ENCODE measurements at regions not wholly inside any gene's neighbourhood (a gene's known extent, or its start where the extent isn't known, plus 50 kb on each side); places are given as distances from the start of the nearest gene placed in this dataset.

DNA sequence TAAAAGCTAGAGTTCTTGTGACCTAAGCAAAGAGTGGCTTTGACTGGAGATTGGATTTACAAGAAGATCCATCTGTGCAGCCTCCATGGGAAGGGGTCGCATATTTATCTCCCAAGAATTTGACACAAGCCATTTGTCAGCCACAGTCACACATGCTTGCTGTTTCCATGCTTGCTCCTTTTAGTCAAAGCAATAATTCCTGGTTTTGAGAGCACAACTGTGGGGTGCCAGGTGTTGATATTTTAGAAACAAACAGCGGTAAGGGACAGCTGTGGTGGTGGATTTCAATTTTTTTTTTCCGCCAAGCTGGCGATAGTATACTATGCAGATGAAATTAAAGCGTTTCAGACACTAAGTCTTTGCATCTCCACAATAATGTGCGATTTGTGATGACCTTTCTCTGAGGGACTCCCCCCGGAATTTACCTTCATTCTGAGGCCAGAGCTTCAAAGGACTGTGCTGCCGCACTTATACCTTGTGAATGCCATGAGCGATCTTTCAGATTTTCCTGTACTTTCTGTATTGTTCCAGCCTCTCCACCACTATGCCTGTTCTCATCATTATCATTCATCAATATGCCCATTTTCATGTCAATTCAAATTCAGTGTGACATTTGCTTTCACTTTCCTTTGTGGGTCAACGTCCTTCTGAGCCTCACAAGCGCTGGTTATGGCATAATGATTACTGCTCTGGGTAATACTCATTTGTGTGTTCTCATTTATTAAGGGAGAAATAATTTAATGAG, 108.2 kb upstream of the KBTBD8 start:
- DNase-seq (ENCODE audit: low spot score) = no peak
- H3K9ac ChIP-seq (ENCODE audit: low read depth, low read length, poor library complexity) = no peak overlapping the region
- H2BK15ac ChIP-seq (ENCODE audit: low read length) = no peak overlapping the region
- no peak overlapping the region for H4K91ac ChIP-seq (ENCODE audit: low read depth, low read length, poor library complexity)
- H2AFZ ChIP-seq (ENCODE audit: low read length) = peak overlapping the region; percentile 21
- H3K4me2 ChIP-seq (ENCODE audit: insufficient read depth, low read length, poor library complexity, severe bottlenecking) = no peak overlapping the region
- no peak overlapping the region for H3K4me3 ChIP-seq (ENCODE audit: low read length in 2 of 2)
- H3K27me3 ChIP-seq (ENCODE audit: control insufficient read depth in 3 of 3, insufficient read depth in 3 of 3, low read depth in 1 of 3, low read length in 3 of 3) = no peaks in the 10 kb centered on the region
- peaks cover 2 to 4% of the 10 kb centered on the region in 2 donors for H3K9me3 ChIP-seq (replicated peaks in 1 of 2; ENCODE audit: control insufficient read depth in 2 of 2, insufficient read depth in 1 of 2, low read depth in 1 of 2, low read length in 2 of 2)
- peaks cover 2 to 16% of the 10 kb centered on the region in 2 donors for H3K4me1 ChIP-seq (ENCODE audit: control insufficient read depth in 2 of 2, insufficient read depth in 1 of 2, low read depth in 1 of 2, low read length in 2 of 2)
- H3K18ac ChIP-seq (ENCODE audit: low read length) = no peak overlapping the region
- H2AK5ac ChIP-seq (ENCODE audit: low read depth, low read length) = no peak overlapping the region
- H3K23ac ChIP-seq (ENCODE audit: low read depth, low read length, poor library complexity) = no peak overlapping the region
- WGBS, 2 donors (ENCODE audit: extremely low coverage in 2 of 2, insufficient read length in 2 of 2, insufficient replicate concordance in 1 of 2) = no CpG with 5 or more reads among the region's 11 CpGs
- no peak overlapping the region for H3K14ac ChIP-seq (ENCODE audit: low read length)
- H2BK120ac ChIP-seq (ENCODE audit: low read depth, low read length) = no peak overlapping the region
- no peaks in the 10 kb centered on the region for H3K36me3 ChIP-seq (replicated peaks in 1 of 2; ENCODE audit: control insufficient read depth in 2 of 2, insufficient read depth in 2 of 2, low read length in 2 of 2)
- no peak overlapping the region for H2BK5ac ChIP-seq (ENCODE audit: low read length)
- H3K4ac ChIP-seq (ENCODE audit: low read length) = no peak overlapping the region
- H3K79me1 ChIP-seq (ENCODE audit: low read depth, low read length) = no peaks in the 10 kb centered on the region
- no peak overlapping the region for H3K27ac ChIP-seq (replicated peaks; ENCODE audit: low read length)
- H2BK12ac ChIP-seq (ENCODE audit: low read length) = no peak overlapping the region
- H4K8ac ChIP-seq (ENCODE audit: low read depth, low read length) = no peak overlapping the region

DNA sequence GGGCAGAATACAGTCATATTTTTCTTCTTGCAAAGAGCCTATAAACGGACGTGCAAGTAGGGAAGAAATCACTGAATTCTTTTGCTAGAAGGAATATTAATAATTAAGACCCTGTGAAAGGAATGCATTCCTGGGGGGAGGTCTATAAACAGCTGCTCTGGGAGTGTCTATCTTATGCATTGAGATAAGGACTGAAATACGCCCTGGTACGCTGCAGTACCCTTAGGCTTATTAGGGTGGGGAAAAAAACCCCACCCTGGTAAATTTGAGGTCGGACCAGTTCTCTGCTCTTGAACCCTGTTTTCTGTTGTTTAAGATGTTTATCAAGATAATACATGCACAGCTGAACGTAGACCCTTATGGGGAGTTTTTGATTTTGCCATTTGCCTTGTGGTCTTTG, 100.0 kb upstream of the KBTBD8 start:
- no peak overlapping the region for H3K23ac ChIP-seq (ENCODE audit: low read depth, low read length, poor library complexity)
- H3K4me3 ChIP-seq (ENCODE audit: low read length in 2 of 2) = no peak overlapping the region
- H2BK12ac ChIP-seq (ENCODE audit: low read length) = no peak overlapping the region
- no peak overlapping the region for H3K4me2 ChIP-seq (ENCODE audit: insufficient read depth, low read length, poor library complexity, severe bottlenecking)
- no peak overlapping the region for H3K4ac ChIP-seq (ENCODE audit: low read length)
- H3K14ac ChIP-seq (ENCODE audit: low read length) = no peak overlapping the region
- no peak overlapping the region for H2BK15ac ChIP-seq (ENCODE audit: low read length)
- no peaks in the 10 kb centered on the region for H3K36me3 ChIP-seq (replicated peaks in 1 of 2; ENCODE audit: control insufficient read depth in 2 of 2, insufficient read depth in 2 of 2, low read length in 2 of 2)
- no peak overlapping the region for H4K91ac ChIP-seq (ENCODE audit: low read depth, low read length, poor library complexity)
- H3K27me3 ChIP-seq (ENCODE audit: control insufficient read depth in 3 of 3, insufficient read depth in 3 of 3, low read depth in 1 of 3, low read length in 3 of 3) = no peaks in the 10 kb centered on the region
- H3K18ac ChIP-seq (ENCODE audit: low read length) = no peak overlapping the region
- no peak for DNase-seq (ENCODE audit: low spot score)
- no peaks in the 10 kb centered on the region for H3K79me1 ChIP-seq (ENCODE audit: low read depth, low read length)
- H2BK120ac ChIP-seq (ENCODE audit: low read depth, low read length) = no peak overlapping the region
- H2AK5ac ChIP-seq (ENCODE audit: low read depth, low read length) = no peak overlapping the region
- no peak overlapping the region for H4K8ac ChIP-seq (ENCODE audit: low read depth, low read length)
- no peak overlapping the region for H3K27ac ChIP-seq (replicated peaks; ENCODE audit: low read length)
- H2BK5ac ChIP-seq (ENCODE audit: low read length) = no peak overlapping the region
- WGBS, 2 donors (ENCODE audit: extremely low coverage in 2 of 2, insufficient read length in 2 of 2, insufficient replicate concordance in 1 of 2) = no CpG with 5 or more reads among the region's 6 CpGs
- peaks cover 0 to 25% of the 10 kb centered on the region in 2 donors for H3K9me3 ChIP-seq (replicated peaks in 1 of 2; ENCODE audit: control insufficient read depth in 2 of 2, insufficient read depth in 1 of 2, low read depth in 1 of 2, low read length in 2 of 2)
- H3K4me1 ChIP-seq (ENCODE audit: control insufficient read depth in 2 of 2, insufficient read depth in 1 of 2, low read depth in 1 of 2, low read length in 2 of 2) = no peaks in the 10 kb centered on the region
- H2AFZ ChIP-seq (ENCODE audit: low read length) = no peak overlapping the region
- H3K9ac ChIP-seq (ENCODE audit: low read depth, low read length, poor library complexity) = no peak overlapping the region

DNA sequence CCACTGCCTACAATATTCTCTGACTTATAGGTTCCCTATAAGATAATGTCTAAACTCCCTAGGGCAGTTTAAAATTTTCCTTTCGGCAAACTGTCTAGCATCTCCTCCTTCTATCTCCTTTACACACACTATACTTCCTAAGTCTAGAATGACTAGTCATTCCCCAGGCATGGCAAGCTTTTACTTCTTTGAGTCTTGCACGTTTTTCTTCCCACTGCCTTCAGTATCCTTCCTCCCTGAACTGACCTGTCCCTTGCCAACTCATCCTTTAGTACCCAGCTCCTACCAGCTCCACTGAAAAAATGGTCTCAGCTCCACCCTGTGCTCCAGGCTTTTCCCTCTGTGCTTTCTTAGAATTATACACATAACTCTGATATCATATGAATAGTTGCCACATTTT, 93.8 kb upstream of the KBTBD8 start:
- no peak overlapping the region for H3K9ac ChIP-seq (ENCODE audit: low read depth, low read length, poor library complexity)
- H2AK5ac ChIP-seq (ENCODE audit: low read depth, low read length) = no peak overlapping the region
- no peak overlapping the region for H3K4me2 ChIP-seq (ENCODE audit: insufficient read depth, low read length, poor library complexity, severe bottlenecking)
- H3K23ac ChIP-seq (ENCODE audit: low read depth, low read length, poor library complexity) = no peak overlapping the region
- H2BK12ac ChIP-seq (ENCODE audit: low read length) = no peak overlapping the region
- no CpG with 5 or more reads among the region's 2 CpGs for WGBS, 2 donors (ENCODE audit: extremely low coverage in 2 of 2, insufficient read length in 2 of 2, insufficient replicate concordance in 1 of 2)
- H4K8ac ChIP-seq (ENCODE audit: low read depth, low read length) = no peak overlapping the region
- no peak overlapping the region for H3K4me3 ChIP-seq (ENCODE audit: low read length in 2 of 2)
- H2BK5ac ChIP-seq (ENCODE audit: low read length) = no peak overlapping the region
- no peak overlapping the region for H3K4ac ChIP-seq (ENCODE audit: low read length)
- no peak overlapping the region for H2BK15ac ChIP-seq (ENCODE audit: low read length)
- H3K79me1 ChIP-seq (ENCODE audit: low read depth, low read length) = no peaks in the 10 kb centered on the region
- no peak overlapping the region for H4K91ac ChIP-seq (ENCODE audit: low read depth, low read length, poor library complexity)
- H3K36me3 ChIP-seq (replicated peaks in 1 of 2; ENCODE audit: control insufficient read depth in 2 of 2, insufficient read depth in 2 of 2, low read length in 2 of 2) = no peaks in the 10 kb centered on the region
- H2AFZ ChIP-seq (ENCODE audit: low read length) = no peak overlapping the region
- H3K18ac ChIP-seq (ENCODE audit: low read length) = no peak overlapping the region
- H3K4me1 ChIP-seq (ENCODE audit: control insufficient read depth in 2 of 2, insufficient read depth in 1 of 2, low read depth in 1 of 2, low read length in 2 of 2) = no peaks in the 10 kb centered on the region
- H3K27ac ChIP-seq (replicated peaks; ENCODE audit: low read length) = no peak overlapping the region
- H3K14ac ChIP-seq (ENCODE audit: low read length) = no peak overlapping the region
- no peak for DNase-seq (ENCODE audit: low spot score)
- no peaks in the 10 kb centered on the region for H3K27me3 ChIP-seq (ENCODE audit: control insufficient read depth in 3 of 3, insufficient read depth in 3 of 3, low read depth in 1 of 3, low read length in 3 of 3)
- H2BK120ac ChIP-seq (ENCODE audit: low read depth, low read length) = no peak overlapping the region
- H3K9me3 ChIP-seq (replicated peaks in 1 of 2; ENCODE audit: control insufficient read depth in 2 of 2, insufficient read depth in 1 of 2, low read depth in 1 of 2, low read length in 2 of 2) = peaks cover 0 to 22% of the 10 kb centered on the region in 2 donors

DNA sequence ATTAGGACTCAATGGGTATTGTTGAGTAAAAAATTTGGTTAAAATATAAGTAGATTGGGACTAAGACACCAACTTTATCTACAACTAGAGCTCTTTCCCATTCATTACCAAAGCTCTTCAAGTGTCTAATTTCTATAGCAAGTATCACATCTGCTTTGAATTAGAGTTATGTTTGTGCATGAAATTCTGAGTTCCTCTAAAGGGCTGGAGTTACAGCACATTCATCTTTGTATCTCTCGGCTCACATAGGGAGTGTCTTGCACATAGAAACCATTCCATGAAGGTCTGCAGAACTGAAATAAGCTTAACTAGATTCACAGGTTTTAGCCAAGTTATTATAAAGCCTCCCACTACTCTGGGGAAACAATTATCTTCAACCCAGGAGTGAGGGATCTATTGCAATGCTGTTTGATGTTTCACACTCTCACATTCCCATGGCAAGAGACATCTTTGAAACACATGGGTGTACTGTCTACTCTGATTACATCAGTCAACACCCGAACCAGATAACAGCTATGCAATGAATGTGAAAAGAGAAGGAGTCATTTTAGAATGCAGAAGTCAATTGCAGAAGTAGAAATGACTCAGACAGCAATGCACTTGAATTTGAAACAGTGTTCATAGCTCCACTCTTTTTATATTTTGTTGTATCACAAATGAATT, 93.1 kb upstream of the KBTBD8 start:
- Histone ChIP-seq H2BK15ac (ENCODE audit: low read length) (no peak overlapping the region), H3K18ac (ENCODE audit: low read length) (no peak overlapping the region), H3K4me2 (ENCODE audit: insufficient read depth, low read length, poor library complexity, severe bottlenecking) (no peak overlapping the region), H3K27me3 (ENCODE audit: control insufficient read depth in 3 of 3, insufficient read depth in 3 of 3, low read depth in 1 of 3, low read length in 3 of 3) (no peaks in the 10 kb centered on the region), H3K9me3 (replicated peaks in 1 of 2; ENCODE audit: control insufficient read depth in 2 of 2, insufficient read depth in 1 of 2, low read depth in 1 of 2, low read length in 2 of 2) (peaks cover 0 to 21% of the 10 kb centered on the region in 2 donors), H3K4me1 (ENCODE audit: control insufficient read depth in 2 of 2, insufficient read depth in 1 of 2, low read depth in 1 of 2, low read length in 2 of 2) (no peaks in the 10 kb centered on the region), H2AK5ac (ENCODE audit: low read depth, low read length) (no peak overlapping the region), H2AFZ (ENCODE audit: low read length) (no peak overlapping the region), H2BK12ac (ENCODE audit: low read length) (no peak overlapping the region), H2BK5ac (ENCODE audit: low read length) (no peak overlapping the region), H4K8ac (ENCODE audit: low read depth, low read length) (no peak overlapping the region), H3K9ac (ENCODE audit: low read depth, low read length, poor library complexity) (no peak overlapping the region), H2BK120ac (ENCODE audit: low read depth, low read length) (no peak overlapping the region), H3K36me3 (replicated peaks in 1 of 2; ENCODE audit: control insufficient read depth in 2 of 2, insufficient read depth in 2 of 2, low read length in 2 of 2) (no peaks in the 10 kb centered on the region), H3K4me3 (ENCODE audit: low read length in 2 of 2) (no peak overlapping the region), H3K23ac (ENCODE audit: low read depth, low read length, poor library complexity) (no peak overlapping the region), H3K4ac (ENCODE audit: low read length) (no peak overlapping the region), H3K79me1 (ENCODE audit: low read depth, low read length) (no peaks in the 10 kb centered on the region), H3K14ac (ENCODE audit: low read length) (no peak overlapping the region), H3K27ac (replicated peaks; ENCODE audit: low read length) (no peak overlapping the region), H4K91ac (ENCODE audit: low read depth, low read length, poor library complexity) (no peak overlapping the region)
- no peak for DNase-seq (ENCODE audit: low spot score)
- WGBS, 2 donors (ENCODE audit: extremely low coverage in 2 of 2, insufficient read length in 2 of 2, insufficient replicate concordance in 1 of 2) = no CpG with 5 or more reads among the region's 2 CpGs

All from neuronal stem cell (in vitro differentiated cells).